GM23338 (cell line): ENCODE measurements at regions not wholly inside any gene's neighbourhood (a gene's known extent, or its start where the extent isn't known, plus 50 kb on each side); places are given as distances from the start of the nearest gene placed in this dataset.

ENCODE experiments used
- ATAC-seq: fragments of 200-7000 bp; cut with Tn5 transposase; 3 replicates; pipeline ENCODE4 v1.9.1; 2020
- DNase-seq: peaks from one replicate; pipeline ENCODE4 v3.0.0-alpha.2; 2015; ENCODE audit warnings: low spot score
- H2AFZ ChIP-seq: fragments of 200-600 bp; sonication (generic); 2 replicates; pipeline ENCODE4 v1.8.0; 2016; ENCODE audit warnings: antibody characterized with exemption, mild to moderate bottlenecking, moderate library complexity
- H3F3A ChIP-seq: fragments of 200-600 bp; sonication (generic); replicated peaks from 2 replicates; pipeline ENCODE4 v1.8.0; 2017; ENCODE audit warnings: antibody characterized with exemption, mixed run types, low read depth
- H3K27ac ChIP-seq: fragments of 200-600 bp; sonication (generic); 2 replicates; pipeline ENCODE4 v1.6.1; 2016; ENCODE audit warnings: low read depth
- H3K27me3 ChIP-seq: fragments of 200-600 bp; sonication (generic); 2 replicates; pipeline ENCODE4 v1.8.0; 2016; ENCODE audit warnings: mild to moderate bottlenecking, mixed run types, moderate library complexity; ENCODE audit not compliant: insufficient read depth
- H3K36me3 ChIP-seq: fragments of 200-600 bp; sonication (generic); 2 replicates; pipeline ENCODE4 v1.8.0; 2016; ENCODE audit warnings: mild to moderate bottlenecking; ENCODE audit not compliant: insufficient read depth
- H3K4me1 ChIP-seq: fragments of 200-600 bp; sonication (generic); 2 replicates; pipeline ENCODE4 v1.8.0; 2016; ENCODE audit warnings: mild to moderate bottlenecking, moderate library complexity; ENCODE audit not compliant: insufficient read depth
- H3K4me2 ChIP-seq: fragments of 200-600 bp; sonication (generic); 2 replicates; pipeline ENCODE4 v1.7.1; 2017; ENCODE audit warnings: mixed run types
- H3K4me3 ChIP-seq: fragments of 200-600 bp; sonication (generic); 2 replicates; pipeline ENCODE4 v1.6.1; 2016; ENCODE audit warnings: mixed run types
- H3K79me2 ChIP-seq: fragments of 200-600 bp; sonication (generic); replicated peaks from 2 replicates; pipeline ENCODE4 v1.8.0; 2017; ENCODE audit warnings: mild to moderate bottlenecking; ENCODE audit not compliant: insufficient read depth
- H3K9me2 ChIP-seq: fragments of 200-600 bp; sonication (generic); 2 replicates; pipeline ENCODE4 v1.8.0; 2017; ENCODE audit not compliant: insufficient read depth
- H4K20me1 ChIP-seq: fragments of 200-600 bp; sonication (generic); replicated peaks from 2 replicates; pipeline ENCODE4 v1.8.0; 2017; ENCODE audit warnings: mild to moderate bottlenecking; ENCODE audit not compliant: insufficient read depth
- H3K27ac Mint-ChIP-seq: 2 replicates; pipeline ENCODE4 v1.8.0; 2020; ENCODE audit warnings: inconsistent platforms, mild to moderate bottlenecking, moderate library complexity, mixed read lengths
- H3K27me3 Mint-ChIP-seq: 3 replicates; pipeline ENCODE4 v1.8.0; 2022; ENCODE audit warnings: low read depth, mild to moderate bottlenecking, moderate library complexity, mixed read lengths, inconsistent platforms; ENCODE audit not compliant: insufficient read depth, poor library complexity
- H3K36me3 Mint-ChIP-seq: 3 replicates; pipeline ENCODE4 v1.8.0; 2021; ENCODE audit warnings: low read depth, mild to moderate bottlenecking, inconsistent platforms, moderate library complexity, mixed read lengths
- H3K4me1 Mint-ChIP-seq: 3 replicates; pipeline ENCODE4 v1.8.0; 2020; ENCODE audit warnings: mild to moderate bottlenecking, inconsistent platforms, mixed read lengths
- H3K4me3 Mint-ChIP-seq: 3 replicates; pipeline ENCODE4 v1.8.0; 2021; ENCODE audit warnings: moderate library complexity, mild to moderate bottlenecking, inconsistent platforms, mixed read lengths
- H3K9me3 Mint-ChIP-seq: 3 replicates; pipeline ENCODE4 v1.8.0; 2020; ENCODE audit warnings: moderate library complexity, mild to moderate bottlenecking, inconsistent platforms, mixed read lengths
- NANOG ChIP-seq: IDR thresholded peaks from 2 replicates; pipeline ENCODE4 v1.6.1; 2016; ENCODE audit warnings: antibody characterized with exemption, borderline replicate concordance
- STAT1 ChIP-seq: IDR thresholded peaks from one replicate; pipeline ENCODE4 v1.6.1; 2016; ENCODE audit warnings: antibody characterized with exemption; ENCODE audit not compliant: unreplicated experiment
- ZNF114 ChIP-seq: fragments of 250-450 bp; sonication (Bioruptor Pico); IDR thresholded peaks from 2 replicates; pipeline ENCODE4 v1.5.0; 2020; ENCODE audit warnings: mild to moderate bottlenecking, moderate library complexity
- TF ChIP-seq, protein P1 (sequence below): fragments of 250-450 bp; sonication (Bioruptor Pico); IDR thresholded peaks from 2 replicates; pipeline ENCODE4 v1.5.0; 2020; ENCODE audit warnings: mild to moderate bottlenecking, moderate library complexity
- TF ChIP-seq, protein P2 (sequence below): IDR thresholded peaks from 2 replicates; pipeline ENCODE4 v1.6.1; 2016; ENCODE audit warnings: antibody characterized with exemption
- TF ChIP-seq, protein P3 (sequence below), 2 experiments: fragments of 200-600 bp in 1 of 2; sonication (generic) in 1 of 2; conservative IDR thresholded peaks; 2 replicates each; pipeline versions ENCODE4 v1.5.1 to v1.6.1; 2016 to 2017; ENCODE audit warnings: antibody characterized with exemption in 2 of 2, low read depth in 2 of 2, mild to moderate bottlenecking in 2 of 2, moderate library complexity in 1 of 2

DNA sequence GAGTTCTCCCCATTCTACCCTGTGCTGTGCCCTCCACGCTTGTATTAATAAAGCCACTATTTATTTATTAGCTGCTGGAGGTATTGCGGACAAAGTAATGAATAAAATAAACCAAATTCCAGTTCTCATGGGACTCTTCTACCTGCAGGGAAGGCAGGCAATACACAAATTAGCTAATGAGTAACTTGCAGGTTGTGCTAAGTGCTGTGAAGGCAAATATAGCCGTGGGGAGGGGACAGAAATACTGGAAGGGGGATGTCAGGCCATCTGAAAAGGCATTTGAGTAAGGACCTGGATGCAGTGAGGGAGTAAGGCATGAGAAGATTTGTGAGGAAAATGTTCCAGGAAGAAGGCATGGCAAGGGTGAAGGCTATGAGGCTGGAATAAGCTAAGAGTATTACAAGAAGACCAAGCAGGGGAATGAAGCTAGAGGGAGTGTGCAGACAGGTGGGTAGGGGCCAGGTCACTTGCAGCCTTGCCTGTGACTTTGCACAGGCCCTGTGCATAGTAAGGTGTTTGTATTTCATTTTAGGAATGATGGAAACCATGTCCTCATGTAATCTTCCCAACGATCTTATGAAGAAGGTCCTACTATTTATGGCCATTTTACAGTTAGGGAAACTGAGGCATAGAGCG lies 167.5 kb downstream of the PTPN11 start (continued):
- TF ChIP-seq, protein P1, sequence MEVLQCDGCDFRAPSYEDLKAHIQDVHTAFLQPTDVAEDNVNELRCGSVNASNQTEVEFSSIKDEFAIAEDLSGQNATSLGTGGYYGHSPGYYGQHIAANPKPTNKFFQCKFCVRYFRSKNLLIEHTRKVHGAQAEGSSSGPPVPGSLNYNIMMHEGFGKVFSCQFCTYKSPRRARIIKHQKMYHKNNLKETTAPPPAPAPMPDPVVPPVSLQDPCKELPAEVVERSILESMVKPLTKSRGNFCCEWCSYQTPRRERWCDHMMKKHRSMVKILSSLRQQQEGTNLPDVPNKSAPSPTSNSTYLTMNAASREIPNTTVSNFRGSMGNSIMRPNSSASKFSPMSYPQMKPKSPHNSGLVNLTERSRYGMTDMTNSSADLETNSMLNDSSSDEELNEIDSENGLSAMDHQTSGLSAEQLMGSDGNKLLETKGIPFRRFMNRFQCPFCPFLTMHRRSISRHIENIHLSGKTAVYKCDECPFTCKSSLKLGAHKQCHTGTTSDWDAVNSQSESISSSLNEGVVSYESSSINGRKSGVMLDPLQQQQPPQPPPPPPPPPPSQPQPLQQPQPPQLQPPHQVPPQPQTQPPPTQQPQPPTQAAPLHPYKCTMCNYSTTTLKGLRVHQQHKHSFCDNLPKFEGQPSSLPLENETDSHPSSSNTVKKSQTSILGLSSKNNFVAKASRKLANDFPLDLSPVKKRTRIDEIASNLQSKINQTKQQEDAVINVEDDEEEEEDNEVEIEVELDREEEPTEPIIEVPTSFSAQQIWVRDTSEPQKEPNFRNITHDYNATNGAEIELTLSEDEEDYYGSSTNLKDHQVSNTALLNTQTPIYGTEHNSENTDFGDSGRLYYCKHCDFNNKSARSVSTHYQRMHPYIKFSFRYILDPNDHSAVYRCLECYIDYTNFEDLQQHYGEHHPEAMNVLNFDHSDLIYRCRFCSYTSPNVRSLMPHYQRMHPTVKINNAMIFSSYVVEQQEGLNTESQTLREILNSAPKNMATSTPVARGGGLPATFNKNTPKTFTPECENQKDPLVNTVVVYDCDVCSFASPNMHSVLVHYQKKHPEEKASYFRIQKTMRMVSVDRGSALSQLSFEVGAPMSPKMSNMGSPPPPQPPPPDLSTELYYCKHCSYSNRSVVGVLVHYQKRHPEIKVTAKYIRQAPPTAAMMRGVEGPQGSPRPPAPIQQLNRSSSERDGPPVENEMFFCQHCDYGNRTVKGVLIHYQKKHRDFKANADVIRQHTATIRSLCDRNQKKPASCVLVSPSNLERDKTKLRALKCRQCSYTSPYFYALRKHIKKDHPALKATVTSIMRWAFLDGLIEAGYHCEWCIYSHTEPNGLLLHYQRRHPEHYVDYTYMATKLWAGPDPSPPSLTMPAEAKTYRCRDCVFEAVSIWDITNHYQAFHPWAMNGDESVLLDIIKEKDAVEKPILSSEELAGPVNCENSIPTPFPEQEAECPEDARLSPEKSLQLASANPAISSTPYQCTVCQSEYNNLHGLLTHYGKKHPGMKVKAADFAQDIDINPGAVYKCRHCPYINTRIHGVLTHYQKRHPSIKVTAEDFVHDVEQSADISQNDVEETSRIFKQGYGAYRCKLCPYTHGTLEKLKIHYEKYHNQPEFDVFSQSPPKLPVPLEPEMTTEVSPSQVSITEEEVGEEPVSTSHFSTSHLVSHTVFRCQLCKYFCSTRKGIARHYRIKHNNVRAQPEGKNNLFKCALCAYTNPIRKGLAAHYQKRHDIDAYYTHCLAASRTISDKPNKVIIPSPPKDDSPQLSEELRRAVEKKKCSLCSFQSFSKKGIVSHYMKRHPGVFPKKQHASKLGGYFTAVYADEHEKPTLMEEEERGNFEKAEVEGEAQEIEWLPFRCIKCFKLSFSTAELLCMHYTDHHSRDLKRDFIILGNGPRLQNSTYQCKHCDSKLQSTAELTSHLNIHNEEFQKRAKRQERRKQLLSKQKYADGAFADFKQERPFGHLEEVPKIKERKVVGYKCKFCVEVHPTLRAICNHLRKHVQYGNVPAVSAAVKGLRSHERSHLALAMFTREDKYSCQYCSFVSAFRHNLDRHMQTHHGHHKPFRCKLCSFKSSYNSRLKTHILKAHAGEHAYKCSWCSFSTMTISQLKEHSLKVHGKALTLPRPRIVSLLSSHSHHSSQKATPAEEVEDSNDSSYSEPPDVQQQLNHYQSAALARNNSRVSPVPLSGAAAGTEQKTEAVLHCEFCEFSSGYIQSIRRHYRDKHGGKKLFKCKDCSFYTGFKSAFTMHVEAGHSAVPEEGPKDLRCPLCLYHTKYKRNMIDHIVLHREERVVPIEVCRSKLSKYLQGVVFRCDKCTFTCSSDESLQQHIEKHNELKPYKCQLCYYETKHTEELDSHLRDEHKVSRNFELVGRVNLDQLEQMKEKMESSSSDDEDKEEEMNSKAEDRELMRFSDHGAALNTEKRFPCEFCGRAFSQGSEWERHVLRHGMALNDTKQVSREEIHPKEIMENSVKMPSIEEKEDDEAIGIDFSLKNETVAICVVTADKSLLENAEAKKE, result no peak
- TF ChIP-seq, protein P2, sequence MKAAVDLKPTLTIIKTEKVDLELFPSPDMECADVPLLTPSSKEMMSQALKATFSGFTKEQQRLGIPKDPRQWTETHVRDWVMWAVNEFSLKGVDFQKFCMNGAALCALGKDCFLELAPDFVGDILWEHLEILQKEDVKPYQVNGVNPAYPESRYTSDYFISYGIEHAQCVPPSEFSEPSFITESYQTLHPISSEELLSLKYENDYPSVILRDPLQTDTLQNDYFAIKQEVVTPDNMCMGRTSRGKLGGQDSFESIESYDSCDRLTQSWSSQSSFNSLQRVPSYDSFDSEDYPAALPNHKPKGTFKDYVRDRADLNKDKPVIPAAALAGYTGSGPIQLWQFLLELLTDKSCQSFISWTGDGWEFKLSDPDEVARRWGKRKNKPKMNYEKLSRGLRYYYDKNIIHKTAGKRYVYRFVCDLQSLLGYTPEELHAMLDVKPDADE, result no peak
- TF ChIP-seq NANOG (no peak), ZNF114 (CRISPR knock-in tag) (no peak)
- TF ChIP-seq, protein P3, sequence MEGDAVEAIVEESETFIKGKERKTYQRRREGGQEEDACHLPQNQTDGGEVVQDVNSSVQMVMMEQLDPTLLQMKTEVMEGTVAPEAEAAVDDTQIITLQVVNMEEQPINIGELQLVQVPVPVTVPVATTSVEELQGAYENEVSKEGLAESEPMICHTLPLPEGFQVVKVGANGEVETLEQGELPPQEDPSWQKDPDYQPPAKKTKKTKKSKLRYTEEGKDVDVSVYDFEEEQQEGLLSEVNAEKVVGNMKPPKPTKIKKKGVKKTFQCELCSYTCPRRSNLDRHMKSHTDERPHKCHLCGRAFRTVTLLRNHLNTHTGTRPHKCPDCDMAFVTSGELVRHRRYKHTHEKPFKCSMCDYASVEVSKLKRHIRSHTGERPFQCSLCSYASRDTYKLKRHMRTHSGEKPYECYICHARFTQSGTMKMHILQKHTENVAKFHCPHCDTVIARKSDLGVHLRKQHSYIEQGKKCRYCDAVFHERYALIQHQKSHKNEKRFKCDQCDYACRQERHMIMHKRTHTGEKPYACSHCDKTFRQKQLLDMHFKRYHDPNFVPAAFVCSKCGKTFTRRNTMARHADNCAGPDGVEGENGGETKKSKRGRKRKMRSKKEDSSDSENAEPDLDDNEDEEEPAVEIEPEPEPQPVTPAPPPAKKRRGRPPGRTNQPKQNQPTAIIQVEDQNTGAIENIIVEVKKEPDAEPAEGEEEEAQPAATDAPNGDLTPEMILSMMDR (conservative IDR thresholded peaks at IDR 0.05; ENCODE audit: low read depth in 2 of 2), result no peak

DNA sequence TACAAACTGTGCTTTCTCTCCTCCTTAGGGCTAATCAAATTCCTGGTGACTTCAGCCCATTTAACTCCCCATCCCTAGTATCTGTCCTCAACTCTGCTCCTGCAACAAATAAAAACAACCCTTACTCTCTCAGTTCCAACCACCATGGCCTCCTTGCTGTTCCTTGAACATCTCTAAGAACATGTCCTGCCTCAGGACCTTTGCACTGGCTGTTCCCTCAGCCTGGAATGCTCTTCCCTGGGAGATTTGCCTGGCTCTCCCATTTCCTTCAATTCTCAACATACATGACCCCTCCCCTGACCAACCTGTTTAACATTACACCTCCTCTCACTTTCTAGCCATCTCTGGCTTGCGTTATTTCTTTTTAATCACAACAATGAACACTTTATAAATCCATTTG lies 170.5 kb downstream of the PTPN11 start:
- no peaks in the 10 kb centered on the region for H3K36me3 ChIP-seq
- H2AFZ ChIP-seq, result no peak overlapping the region
- H3K9me2 ChIP-seq, result no peaks in the 10 kb centered on the region
- H3K27ac Mint-ChIP-seq, result no peak overlapping the region
- ATAC-seq, result no peak
- H3K4me3 Mint-ChIP-seq, result no peak overlapping the region
- no peak for DNase-seq
- H3K79me2 ChIP-seq, result no peaks in the 10 kb centered on the region
- no peaks in the 10 kb centered on the region for H3K36me3 Mint-ChIP-seq
- H4K20me1 ChIP-seq, result no peaks in the 10 kb centered on the region; the same call in 1 of the 2 replicates
- H3K4me1 Mint-ChIP-seq, result peaks cover 9% of the 10 kb centered on the region; the same call in 2 of the 3 replicates
- H3K27ac ChIP-seq, result no peak overlapping the region
- H3K4me1 ChIP-seq, result peaks cover 7% of the 10 kb centered on the region
- no peaks in the 10 kb centered on the region; the same call in 1 of the 2 replicates for H3F3A ChIP-seq
- no peak overlapping the region for H3K4me3 ChIP-seq
- H3K27me3 ChIP-seq, result peaks cover 88% of the 10 kb centered on the region
- no peak overlapping the region for H3K4me2 ChIP-seq
- peaks cover 7% of the 10 kb centered on the region; the same call in 2 of the 3 replicates for H3K9me3 Mint-ChIP-seq
- H3K27me3 Mint-ChIP-seq, result peaks cover 82% of the 10 kb centered on the region
- no peak for TF ChIP-seq NANOG
- TF ChIP-seq ZNF114 (CRISPR knock-in tag), result no peak
- TF ChIP-seq, protein P2, result no peak
- no peak for TF ChIP-seq STAT1
